ENCODE measurements at regions not wholly inside any gene's neighbourhood (a gene's known extent, or its start where the extent isn't known, plus 50 kb on each side); places are given as distances from the start of the nearest gene placed in this dataset.
A peak's percentile ranks its signal among the peaks of the same experiment; 100 is the strongest.

DNA sequence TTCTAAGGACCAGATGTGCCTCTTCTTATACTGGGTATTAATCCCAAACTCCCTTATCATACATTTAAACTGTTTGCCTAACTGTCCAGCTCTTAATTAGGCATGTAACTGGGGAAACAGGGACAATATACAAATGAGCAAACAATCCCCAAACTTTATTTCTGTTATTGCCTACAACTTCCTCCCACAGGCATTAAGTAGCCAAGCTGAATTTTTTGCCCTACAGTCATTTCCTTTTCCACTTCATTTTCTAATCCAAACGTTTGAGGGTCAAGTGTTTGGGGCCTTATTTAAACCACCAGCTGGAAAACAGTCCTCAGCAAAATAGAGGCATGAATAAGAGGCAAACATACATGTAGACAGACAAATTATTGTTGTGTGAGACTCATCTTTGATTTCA lies 77.4 kb upstream of the CCL2 start:
- peak; percentile 66 for DNase-seq (ENCODE audit: low spot score)

DNA sequence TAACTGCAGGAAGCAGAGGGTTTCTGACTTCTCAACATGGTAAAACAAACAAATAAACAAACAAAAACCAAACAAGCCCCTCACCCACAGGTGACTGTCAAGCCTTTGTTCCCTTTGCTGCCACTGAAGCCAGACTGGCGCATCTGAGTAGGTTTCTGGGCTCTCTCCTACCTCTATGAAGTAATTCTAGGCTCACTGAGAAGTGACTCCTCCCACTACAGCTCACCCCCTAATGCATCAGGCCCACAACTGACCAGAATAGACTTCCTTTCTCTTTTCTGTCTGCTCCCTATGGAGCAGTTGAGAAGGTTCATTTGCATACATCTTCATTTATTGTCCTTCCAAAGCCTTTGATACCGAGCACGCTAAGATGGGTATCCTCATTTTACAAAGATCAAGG lies 77.0 kb upstream of the CCL2 start:
- peak; percentile 29 for DNase-seq (ENCODE audit: low spot score)

DNA sequence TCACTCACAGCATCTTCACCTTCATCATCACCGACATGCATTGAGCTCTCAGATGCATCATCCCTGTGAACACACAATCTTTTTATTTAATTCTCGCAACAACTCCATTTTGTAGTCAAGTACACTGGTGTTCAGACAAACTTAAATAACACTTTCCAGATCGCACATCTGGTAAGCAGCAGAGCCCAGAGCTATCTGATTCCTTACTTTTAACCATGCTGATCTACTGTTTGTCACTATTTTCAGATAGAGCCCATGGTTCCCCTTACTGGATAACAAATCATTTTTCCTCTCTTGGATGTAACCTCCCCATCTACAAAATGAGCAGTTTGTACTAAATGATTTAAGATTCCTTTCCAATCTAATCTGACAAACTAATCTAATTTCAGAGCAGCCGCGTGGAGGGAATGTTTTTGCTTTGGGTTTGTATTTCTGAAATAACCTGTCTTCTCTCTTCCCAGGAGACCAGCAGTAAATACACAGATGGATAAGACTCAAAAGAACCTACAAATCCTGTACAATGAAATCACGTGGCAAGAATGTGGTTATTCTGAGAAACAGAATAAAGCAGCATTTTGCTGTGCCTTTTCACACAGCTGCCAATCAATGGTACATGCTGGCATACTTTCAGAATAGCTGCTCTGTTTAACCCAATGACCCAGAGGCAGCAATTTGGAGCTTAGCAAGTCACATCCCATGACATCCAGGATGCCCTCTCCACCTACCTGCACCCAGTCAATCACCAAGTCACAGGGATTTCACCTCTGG lies 72.9 kb upstream of the CCL2 start:
- no peak for DNase-seq (ENCODE audit: low spot score)

DNA sequence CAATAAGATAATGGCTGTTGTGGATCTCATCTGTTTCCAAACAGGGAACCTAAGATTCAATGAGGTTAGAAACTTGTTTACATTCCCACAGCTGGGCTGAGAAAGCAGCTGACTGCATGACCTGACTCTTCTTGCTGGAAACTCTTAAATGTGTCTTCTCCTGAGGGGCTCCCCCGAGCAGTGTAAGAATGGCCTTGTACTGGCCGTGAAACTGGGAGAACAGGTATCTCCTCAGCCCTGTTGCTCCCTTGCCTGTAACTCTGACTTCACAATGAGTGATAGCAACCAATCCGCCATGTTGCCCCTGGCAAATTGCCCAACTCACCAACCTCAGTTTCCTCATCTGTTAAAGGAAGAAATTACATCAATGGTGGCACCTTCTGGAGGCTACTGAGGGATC lies 59.1 kb upstream of the CCL2 start:
- no peak for DNase-seq (ENCODE audit: low spot score)

DNA sequence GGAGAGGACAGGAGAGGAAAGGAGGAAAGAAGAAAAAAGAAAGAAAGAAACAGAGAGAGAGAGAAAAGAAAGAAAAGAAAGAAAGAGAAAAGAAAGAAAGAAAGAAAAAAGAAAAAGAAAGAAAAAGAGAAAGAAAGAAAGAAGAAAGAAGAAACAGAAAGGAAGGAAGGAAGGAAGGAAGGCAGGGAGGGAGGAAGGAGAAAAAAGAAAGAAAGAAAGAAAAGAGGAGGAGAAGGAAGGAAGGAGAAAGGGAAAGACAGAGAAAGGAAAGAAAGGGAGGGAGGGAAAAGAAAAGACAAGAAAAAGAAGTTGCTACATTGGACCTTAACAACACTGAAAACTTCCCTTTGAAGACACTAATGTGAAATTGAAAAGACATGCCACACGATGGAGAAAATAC lies 56.6 kb upstream of the CCL2 start:
- no peak for DNase-seq (ENCODE audit: low spot score)

DNA sequence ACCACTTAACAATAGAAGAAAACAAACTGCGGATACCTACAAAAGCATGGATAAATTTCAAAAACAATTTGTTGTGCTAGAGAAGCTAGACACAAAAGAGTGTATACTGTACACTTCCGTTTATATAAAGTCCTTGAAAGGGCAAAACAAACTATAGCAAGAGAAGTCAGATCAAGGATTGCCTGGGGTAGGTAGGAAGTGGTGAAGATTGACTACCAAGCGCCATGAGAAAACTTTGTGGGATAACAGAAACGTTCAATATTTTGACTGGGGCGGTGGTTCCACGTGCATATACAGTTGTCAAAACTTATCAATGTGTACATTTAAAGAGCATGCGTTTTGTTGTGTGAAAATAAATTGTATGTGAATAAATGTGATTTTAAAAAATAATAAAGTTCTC lies 55.6 kb upstream of the CCL2 start:
- no peak for DNase-seq (ENCODE audit: low spot score)

DNA sequence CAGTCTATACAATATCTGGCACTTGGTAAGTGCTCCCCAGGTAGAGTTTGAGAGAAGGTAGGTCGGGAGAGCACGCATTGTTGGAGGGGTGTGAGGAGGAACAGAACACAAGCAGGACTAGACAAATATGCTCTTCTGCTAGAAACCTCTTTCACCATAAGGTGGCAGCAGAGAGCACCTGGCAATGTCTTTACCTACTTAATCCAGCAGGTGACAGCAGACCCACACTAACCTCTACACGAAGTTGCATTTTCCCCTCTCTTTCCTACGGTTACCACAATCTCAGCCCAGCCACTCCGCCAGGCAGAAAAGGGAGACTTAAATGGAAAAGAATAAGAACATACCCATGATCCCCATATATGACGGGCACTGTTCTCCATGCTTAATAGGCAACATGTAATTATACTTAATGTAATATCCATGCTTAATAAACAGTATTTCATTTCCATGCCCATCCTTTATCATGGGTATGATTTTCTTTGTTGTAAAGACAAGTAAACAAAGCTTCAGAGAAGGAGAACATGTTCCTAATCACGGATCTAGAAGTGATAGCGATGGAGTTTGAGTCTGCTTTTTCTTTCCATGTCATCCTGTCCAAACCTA lies 55.1 kb upstream of the CCL2 start:
- peak; percentile 72 for DNase-seq (ENCODE audit: low spot score)

DNA sequence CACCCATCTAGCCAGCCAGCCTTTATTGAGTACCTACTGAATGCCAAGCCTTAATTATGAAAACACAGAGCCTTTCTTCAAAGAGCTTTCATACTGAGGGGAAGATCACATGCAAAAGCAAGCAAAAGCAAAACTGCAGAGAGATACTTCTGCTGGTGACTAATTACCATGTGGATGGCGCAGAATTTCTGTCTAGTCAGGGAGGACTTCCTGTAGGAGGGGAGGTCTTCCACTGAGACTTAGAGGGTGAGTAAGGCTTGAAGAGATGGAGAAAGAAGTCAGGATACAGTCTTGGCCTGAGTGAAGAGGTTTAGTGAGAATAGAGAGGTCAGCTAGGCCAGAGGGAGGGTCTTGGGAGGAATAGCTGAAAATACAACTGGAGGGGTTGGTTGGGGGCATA lies 53.9 kb upstream of the CCL2 start:
- no peak for DNase-seq (ENCODE audit: low spot score)

DNA sequence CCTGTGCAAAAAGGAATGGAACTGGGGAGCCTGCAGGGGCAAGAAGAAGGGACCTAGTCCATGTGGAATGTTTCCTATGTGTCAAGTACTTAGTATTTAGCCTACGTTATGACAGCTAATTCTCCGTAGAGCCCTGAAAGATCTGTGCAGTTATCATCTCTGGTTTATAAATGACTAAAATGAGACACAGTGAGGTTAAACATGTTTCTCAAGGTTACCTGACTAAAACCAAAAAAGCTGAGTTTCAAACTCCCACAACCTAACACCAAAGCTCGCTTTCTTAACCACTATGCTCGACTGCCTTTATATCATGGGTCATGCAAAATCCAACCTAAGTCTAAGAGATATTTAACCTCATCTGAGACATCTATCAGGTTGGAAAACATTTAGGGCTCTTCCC lies 53.3 kb upstream of the CCL2 start:
- no peak for DNase-seq (ENCODE audit: low spot score)

DNA sequence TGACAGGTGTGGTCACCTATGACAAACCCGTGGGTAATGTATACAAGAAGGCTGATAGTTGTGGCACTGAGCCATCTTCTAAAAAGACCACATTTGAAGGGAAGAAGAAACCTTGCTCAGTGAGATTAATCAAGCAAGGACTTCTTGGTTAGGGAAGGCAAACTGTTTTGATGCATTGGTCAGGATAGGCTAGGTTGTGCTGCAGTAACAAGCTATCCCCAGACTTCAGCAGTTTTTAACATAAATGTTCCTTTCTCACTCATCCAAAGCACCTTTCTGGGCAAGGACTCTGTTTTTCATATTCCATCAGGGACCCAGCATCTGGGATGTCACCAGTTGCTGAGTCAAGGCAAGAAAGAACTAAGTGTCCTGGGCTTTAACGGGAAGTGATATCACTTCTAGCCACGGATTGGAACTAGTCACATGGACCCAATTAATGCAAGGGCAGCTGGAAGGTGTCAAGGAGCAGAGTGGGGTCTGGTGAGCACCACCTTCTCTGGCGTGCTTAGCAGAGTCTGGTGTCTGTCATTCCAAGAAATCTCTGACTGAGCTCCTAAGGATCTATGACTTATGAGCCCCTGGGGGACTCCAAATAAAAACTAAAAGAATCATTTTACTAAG lies 52.0 kb upstream of the CCL2 start:
- DNase-seq (ENCODE audit: low spot score), result no peak

DNA sequence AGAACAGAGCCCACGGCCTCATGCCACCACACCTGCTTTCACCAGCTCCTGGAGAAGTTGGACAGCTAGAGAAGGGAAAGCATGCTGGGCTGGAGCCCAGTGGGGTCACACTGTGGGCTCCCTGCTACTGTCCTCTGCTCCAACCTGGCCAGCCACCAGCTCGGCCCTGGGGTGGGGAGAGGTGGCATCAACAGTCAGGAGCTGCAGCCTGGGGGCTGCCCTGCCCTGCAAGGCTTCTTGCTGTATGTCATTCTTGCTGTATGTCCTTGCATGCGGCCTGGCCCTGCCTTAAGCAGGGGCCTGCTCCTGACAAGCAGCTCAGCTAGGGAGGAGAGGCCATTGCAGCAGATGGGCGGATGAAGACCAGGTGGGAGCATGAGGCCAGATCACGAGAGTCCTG lies 50.7 kb upstream of the CCL2 start:
- DNase-seq (ENCODE audit: low spot score), result no peak
